Mesendoderm (in vitro differentiated cells): ENCODE measurements at regions not wholly inside any gene's neighbourhood (a gene's known extent, or its start where the extent isn't known, plus 50 kb on each side); places are given as distances from the start of the nearest gene placed in this dataset.
A peak's percentile ranks its signal among the peaks of the same experiment; 100 is the strongest.

ENCODE experiments used
- DNase-seq: peaks from one replicate; pipeline ENCODE4 v3.0.0; 2013
- H2AK5ac ChIP-seq: 2 replicates; pipeline ENCODE4 v1.6.1; 2013; ENCODE audit warnings: low read length, inconsistent platforms
- H2BK120ac ChIP-seq: 2 replicates; pipeline ENCODE4 v1.6.1; 2013; ENCODE audit warnings: low read depth, mild to moderate bottlenecking, low read length, moderate library complexity, mixed read lengths
- H2BK15ac ChIP-seq: replicated peaks from 2 replicates; pipeline ENCODE4 v1.6.1; 2013; ENCODE audit warnings: low read depth, mild to moderate bottlenecking, moderate library complexity
- H2BK5ac ChIP-seq: 2 replicates; pipeline ENCODE4 v1.6.1; 2013; ENCODE audit warnings: low read length, inconsistent platforms
- H3K18ac ChIP-seq: 2 replicates; pipeline ENCODE4 v1.6.1; 2013; ENCODE audit warnings: mild to moderate bottlenecking, low read length, mixed read lengths
- H3K23ac ChIP-seq: one replicate; pipeline ENCODE4 v1.6.1; 2013; ENCODE audit warnings: low read length
- H3K27ac ChIP-seq: 2 replicates; pipeline ENCODE4 v1.5.1; 2013; ENCODE audit warnings: low read depth, mild to moderate bottlenecking, inconsistent platforms, low read length, moderate library complexity
- H3K27me3 ChIP-seq: 2 replicates; pipeline ENCODE4 v1.6.1; 2013; ENCODE audit warnings: low read length, control low read depth, mild to moderate bottlenecking, inconsistent platforms; ENCODE audit not compliant: insufficient read depth, poor library complexity
- H3K36me3 ChIP-seq: 2 replicates; pipeline ENCODE4 v1.6.1; 2013; ENCODE audit warnings: low read length, inconsistent platforms; ENCODE audit not compliant: control insufficient read depth, insufficient read depth
- H3K4ac ChIP-seq: one replicate; pipeline ENCODE4 v1.6.1; 2013; ENCODE audit warnings: low read depth, mild to moderate bottlenecking, low read length, moderate library complexity
- H3K4me1 ChIP-seq: 2 replicates; pipeline ENCODE4 v1.6.1; 2013; ENCODE audit warnings: low read depth, low read length, inconsistent platforms; ENCODE audit not compliant: control insufficient read depth
- H3K4me2 ChIP-seq: 2 replicates; pipeline ENCODE4 v1.6.1; 2013; ENCODE audit warnings: low read length
- H3K4me3 ChIP-seq: 2 replicates; pipeline ENCODE4 v1.5.1; 2013; ENCODE audit warnings: mild to moderate bottlenecking, low read length
- H3K56ac ChIP-seq: one replicate; pipeline ENCODE4 v1.6.1; 2013; ENCODE audit warnings: low read length
- H3K79me1 ChIP-seq: 2 replicates; pipeline ENCODE4 v1.6.1; 2013; ENCODE audit warnings: low read length, inconsistent platforms
- H3K79me2 ChIP-seq: 2 replicates; pipeline ENCODE4 v1.6.1; 2013; ENCODE audit warnings: mild to moderate bottlenecking, low read length; ENCODE audit not compliant: control insufficient read depth, insufficient read depth
- H3K9ac ChIP-seq: 2 replicates; pipeline ENCODE4 v1.6.1; 2013; ENCODE audit warnings: low read length, inconsistent platforms
- H4K5ac ChIP-seq: one replicate; pipeline ENCODE4 v1.6.1; 2013; ENCODE audit warnings: low read length
- H4K8ac ChIP-seq: one replicate; pipeline ENCODE4 v1.6.1; 2013; ENCODE audit warnings: low read depth, mild to moderate bottlenecking, control low read depth, low read length, moderate library complexity
- WGBS: extraction: QIAGEN DNeasy Blood & Tissue Kit; methylation state at CpG from one replicate; pipeline ENCODE4 v1.1.7; 2013; ENCODE audit warnings: low lambda C conversion rate, missing lambda C conversion rate; ENCODE audit not compliant: insufficient coverage; ENCODE audit errors: extremely low coverage; 5-methylcytosine and 5-hydroxymethylcytosine counted together

DNA sequence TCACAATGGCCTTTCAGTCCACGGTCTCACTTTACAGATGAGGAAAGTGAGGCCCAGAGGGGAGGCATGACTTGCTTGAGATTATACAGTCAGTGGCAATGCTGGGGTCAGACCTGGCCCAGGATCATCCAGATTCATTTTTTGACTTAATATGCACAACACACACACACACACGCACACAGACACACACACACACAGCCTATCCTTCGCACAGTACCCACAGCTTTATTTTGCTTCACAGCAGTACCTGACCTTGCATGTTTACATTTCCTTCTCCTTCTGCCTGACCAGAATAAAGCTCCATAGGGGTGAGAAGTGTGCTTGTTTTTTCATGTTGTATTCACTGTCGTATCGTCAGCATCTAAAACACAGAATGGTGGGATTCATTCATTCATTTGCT is 79.8 kb downstream of the VEGFA start:
- DNase-seq: no peak
- WGBS: no CpG with 5 or more reads among the region's 5 CpGs
- peak overlapping the region; percentile 21 for H3K9ac ChIP-seq

DNA sequence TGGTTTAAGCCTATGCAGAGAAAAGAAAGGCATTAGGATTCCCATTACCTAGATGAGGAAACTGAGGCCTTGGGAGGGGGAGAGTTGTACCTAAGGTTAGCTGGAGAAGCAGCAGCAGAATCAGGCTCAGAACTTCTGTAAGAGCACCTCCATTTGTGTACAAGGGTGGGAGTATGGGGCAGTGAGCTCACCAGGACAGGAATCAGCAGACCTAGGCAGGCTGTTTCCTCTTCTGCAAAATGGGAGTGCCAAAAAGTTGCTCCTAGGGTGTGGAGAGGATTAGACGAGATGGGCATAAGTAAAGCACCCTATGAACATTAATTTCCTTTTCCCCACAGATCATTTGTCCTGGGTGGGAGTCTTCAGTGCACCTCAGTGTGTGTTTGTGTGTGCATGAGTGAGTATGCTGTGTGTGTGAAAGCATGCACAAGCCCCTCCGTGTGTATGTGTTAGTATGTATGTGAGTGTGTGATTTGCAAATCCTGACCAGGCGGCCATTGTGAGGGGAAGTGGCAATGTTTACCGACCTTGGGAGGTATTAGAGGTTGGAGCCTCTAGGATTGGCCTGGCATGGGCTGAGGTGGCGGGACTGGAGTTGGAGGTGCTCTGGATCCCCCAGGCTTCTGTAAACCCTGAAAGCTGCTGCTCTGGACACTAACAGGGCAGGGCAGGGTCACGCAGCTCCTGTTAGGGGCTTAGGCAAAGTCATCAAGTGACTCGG is 78.8 kb downstream of the VEGFA start:
- Histone ChIP-seq H2BK15ac (no peak overlapping the region), H2BK5ac (no peak overlapping the region), H3K4me1 (no peaks in the 10 kb centered on the region), H3K18ac (peak overlapping the region; percentile 34), H3K79me2 (no peaks in the 10 kb centered on the region), H3K79me1 (no peaks in the 10 kb centered on the region), H3K9ac (no peak overlapping the region), H3K36me3 (no peaks in the 10 kb centered on the region), H3K27me3 (no peaks in the 10 kb centered on the region), H2AK5ac (no peak overlapping the region), H3K27ac (no peak overlapping the region), H3K4ac (no peak overlapping the region), H4K8ac (no peak overlapping the region), H3K4me2 (no peak overlapping the region), H3K56ac (no peak overlapping the region), H2BK120ac (no peak overlapping the region), H3K4me3 (no peak overlapping the region), H4K5ac (no peak overlapping the region), H3K23ac (no peak overlapping the region)
- no peak for DNase-seq
- WGBS: no CpG with 5 or more reads among the region's 7 CpGs

More for the DNA sequence above, 79.8 kb downstream of the VEGFA start:
- no peaks in the 10 kb centered on the region for H3K79me1 ChIP-seq
- peak overlapping the region; percentile 17 for H3K56ac ChIP-seq
- no peak overlapping the region for H3K27ac ChIP-seq
- no peak overlapping the region for H3K4me2 ChIP-seq
- H3K18ac ChIP-seq: no peak overlapping the region
- no peaks in the 10 kb centered on the region for H3K27me3 ChIP-seq
- no peak overlapping the region for H3K23ac ChIP-seq
- H2BK15ac ChIP-seq: no peak overlapping the region
- no peak overlapping the region for H2BK5ac ChIP-seq
- H3K4ac ChIP-seq: no peak overlapping the region
- H4K5ac ChIP-seq: no peak overlapping the region
- no peaks in the 10 kb centered on the region for H3K79me2 ChIP-seq
- H3K36me3 ChIP-seq: no peaks in the 10 kb centered on the region
- no peak overlapping the region for H2AK5ac ChIP-seq
- H2BK120ac ChIP-seq: no peak overlapping the region
- H3K4me1 ChIP-seq: no peaks in the 10 kb centered on the region
- no peak overlapping the region for H3K4me3 ChIP-seq
- no peak overlapping the region for H4K8ac ChIP-seq

DNA sequence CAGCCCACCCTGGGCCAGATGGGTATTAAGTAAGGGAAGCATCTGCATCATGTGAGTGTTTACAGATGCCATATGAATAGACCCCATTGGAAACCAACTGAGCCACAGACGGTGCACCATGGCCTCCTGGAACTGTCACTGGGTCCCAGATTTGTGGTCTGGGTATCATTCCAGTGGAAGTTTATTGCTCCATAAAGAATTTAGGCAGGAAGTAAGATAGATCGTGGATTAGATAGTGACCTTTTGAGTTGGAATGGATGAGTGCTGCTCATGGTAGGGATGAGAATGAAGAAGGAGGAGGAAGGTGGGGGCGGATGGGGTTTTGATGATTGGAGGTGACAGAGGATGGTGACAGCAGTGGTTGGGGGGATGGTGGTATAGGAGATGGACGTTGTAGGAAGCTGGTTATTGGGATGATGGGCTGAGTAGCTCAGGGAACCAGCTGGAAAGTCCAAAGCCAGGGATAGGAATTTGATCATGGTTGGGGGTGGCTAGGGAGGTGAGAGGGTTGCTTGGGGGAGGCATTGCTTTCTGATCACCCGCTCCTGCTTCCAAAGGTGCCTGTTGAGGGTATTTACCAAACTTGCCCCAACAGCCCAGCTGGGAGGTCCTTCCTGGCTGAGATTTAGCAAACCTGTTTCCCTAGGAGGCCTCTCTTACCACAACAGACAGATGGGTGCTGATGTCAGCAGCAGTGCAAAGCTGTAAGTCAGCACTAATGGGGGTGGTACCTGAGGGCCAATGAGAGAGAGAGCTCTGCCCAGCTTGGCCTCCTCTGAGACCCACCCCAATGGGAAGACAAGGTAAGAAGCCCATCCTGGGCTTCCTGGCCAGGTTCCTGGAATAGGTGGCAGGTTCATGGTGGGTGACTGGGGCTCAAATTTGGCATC is 78.0 kb downstream of the VEGFA start:
- H2BK15ac ChIP-seq: no peak overlapping the region
- no peak for DNase-seq
- no peak overlapping the region for H3K9ac ChIP-seq
- no peak overlapping the region for H4K5ac ChIP-seq
- no peak overlapping the region for H4K8ac ChIP-seq
- H3K27me3 ChIP-seq: no peaks in the 10 kb centered on the region
- no peak overlapping the region for H3K18ac ChIP-seq
- H3K27ac ChIP-seq: no peak overlapping the region
- no peaks in the 10 kb centered on the region for H3K79me1 ChIP-seq
- H3K79me2 ChIP-seq: no peaks in the 10 kb centered on the region
- no peak overlapping the region for H3K4me2 ChIP-seq
- no peak overlapping the region for H2BK5ac ChIP-seq
- no peaks in the 10 kb centered on the region for H3K36me3 ChIP-seq
- H2BK120ac ChIP-seq: no peak overlapping the region
- H3K56ac ChIP-seq: no peak overlapping the region
- no peak overlapping the region for H3K23ac ChIP-seq
- H3K4me1 ChIP-seq: no peaks in the 10 kb centered on the region
- no peak overlapping the region for H2AK5ac ChIP-seq
- WGBS: 100% methylated on average over 1 of the region's 5 CpGs
- H3K4me3 ChIP-seq: no peak overlapping the region
- no peak overlapping the region for H3K4ac ChIP-seq

DNA sequence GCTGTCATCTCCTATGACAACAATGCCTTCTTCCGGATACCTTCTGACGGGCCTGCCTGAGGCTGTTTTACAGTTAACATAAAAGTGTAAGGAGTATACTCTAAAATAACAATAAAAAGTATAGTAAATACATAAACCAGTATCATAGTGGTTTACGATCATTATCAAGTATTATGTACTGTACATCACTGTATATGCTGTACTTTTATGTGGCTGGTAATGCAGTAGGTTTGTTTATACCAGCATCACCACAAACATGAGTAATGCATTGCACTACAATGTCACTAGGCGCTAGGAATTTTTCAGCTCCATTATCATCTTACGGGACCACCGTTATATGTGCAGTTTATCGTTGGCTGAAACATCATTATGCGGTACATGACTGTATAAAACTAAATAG is 76.5 kb downstream of the VEGFA start:
- no peak overlapping the region for H3K23ac ChIP-seq
- no peak for DNase-seq
- H4K8ac ChIP-seq: no peak overlapping the region
- H2BK120ac ChIP-seq: no peak overlapping the region
- H3K4me2 ChIP-seq: no peak overlapping the region
- no peaks in the 10 kb centered on the region for H3K36me3 ChIP-seq
- H3K27me3 ChIP-seq: no peaks in the 10 kb centered on the region
- H3K56ac ChIP-seq: no peak overlapping the region
- no peaks in the 10 kb centered on the region for H3K4me1 ChIP-seq
- no peaks in the 10 kb centered on the region for H3K79me2 ChIP-seq
- no peak overlapping the region for H3K27ac ChIP-seq
- H3K18ac ChIP-seq: no peak overlapping the region
- no peak overlapping the region for H3K9ac ChIP-seq
- no peak overlapping the region for H2BK15ac ChIP-seq
- WGBS: no CpG with 5 or more reads among the region's 8 CpGs
- no peak overlapping the region for H2AK5ac ChIP-seq
- H3K4me3 ChIP-seq: no peak overlapping the region
- no peaks in the 10 kb centered on the region for H3K79me1 ChIP-seq
- H4K5ac ChIP-seq: no peak overlapping the region
- H2BK5ac ChIP-seq: no peak overlapping the region
- H3K4ac ChIP-seq: no peak overlapping the region

DNA sequence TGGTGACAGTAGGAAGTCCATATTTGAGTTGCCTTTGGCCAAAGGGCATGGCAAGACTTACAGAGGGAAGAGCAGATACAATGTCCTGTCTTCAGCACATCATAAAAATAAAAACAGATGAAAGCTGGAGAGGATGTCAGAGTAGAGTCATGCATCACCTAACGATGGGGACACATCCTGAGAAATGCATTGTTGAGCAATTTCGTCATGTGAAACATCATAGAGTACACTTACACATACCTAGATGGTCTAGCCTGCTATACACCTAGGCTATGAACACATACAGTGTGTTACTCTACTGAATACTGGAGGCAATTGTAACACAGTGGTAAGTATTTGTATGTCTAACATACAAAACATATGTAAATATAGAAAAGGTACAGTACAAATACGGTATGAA is 75.6 kb downstream of the VEGFA start:
- H3K4ac ChIP-seq: no peak overlapping the region
- no peak overlapping the region for H4K5ac ChIP-seq
- H2BK5ac ChIP-seq: no peak overlapping the region
- H3K4me1 ChIP-seq: no peaks in the 10 kb centered on the region
- H3K36me3 ChIP-seq: no peaks in the 10 kb centered on the region
- no peaks in the 10 kb centered on the region for H3K79me1 ChIP-seq
- no peak overlapping the region for H4K8ac ChIP-seq
- H3K56ac ChIP-seq: no peak overlapping the region
- no peak overlapping the region for H3K4me3 ChIP-seq
- H3K23ac ChIP-seq: no peak overlapping the region
- no peak overlapping the region for H3K18ac ChIP-seq
- no peak overlapping the region for H2AK5ac ChIP-seq
- no peak overlapping the region for H3K9ac ChIP-seq
- H3K79me2 ChIP-seq: no peaks in the 10 kb centered on the region
- no peak overlapping the region for H3K27ac ChIP-seq
- no peak overlapping the region for H2BK15ac ChIP-seq
- WGBS: no CpG with 5 or more reads among the region's 3 CpGs
- no peaks in the 10 kb centered on the region for H3K27me3 ChIP-seq
- H2BK120ac ChIP-seq: no peak overlapping the region
- H3K4me2 ChIP-seq: no peak overlapping the region
- DNase-seq: no peak
